MM.1S (cell line): ENCODE measurements at regions not wholly inside any gene's neighbourhood (a gene's known extent, or its start where the extent isn't known, plus 50 kb on each side); places are given as distances from the start of the nearest gene placed in this dataset.

Experiments used
- DNase-seq: peaks from one replicate; pipeline ENCODE4 v3.0.0-alpha.2; 2015
- H2AFZ ChIP-seq: fragments of 300-600 bp; sonication (generic); 2 replicates; pipeline ENCODE4 v1.6.0; 2016; ENCODE audit warnings: antibody characterized with exemption, low read length
- H3F3A ChIP-seq: fragments of 300-600 bp; sonication (generic); 2 replicates; pipeline ENCODE4 v1.6.1; 2016; ENCODE audit warnings: mild to moderate bottlenecking, antibody characterized with exemption, low read length, moderate library complexity, mixed read lengths; ENCODE audit not compliant: insufficient read depth
- H3K27ac ChIP-seq: fragments of 300-600 bp; sonication (generic); 2 replicates; pipeline ENCODE4 v1.5.1; 2016; ENCODE audit warnings: mild to moderate bottlenecking, low read length
- H3K27me3 ChIP-seq: fragments of 300-600 bp; sonication (generic); replicated peaks from 2 replicates; pipeline ENCODE4 v1.6.0; 2016; ENCODE audit warnings: low read length; ENCODE audit not compliant: insufficient read depth
- H3K36me3 ChIP-seq: fragments of 300-600 bp; sonication (generic); replicated peaks from 2 replicates; pipeline ENCODE4 v1.6.1; 2016; ENCODE audit warnings: mild to moderate bottlenecking, low read length, mixed read lengths; ENCODE audit not compliant: insufficient read depth
- H3K4me1 ChIP-seq: fragments of 300-600 bp; sonication (generic); 2 replicates; pipeline ENCODE4 v1.6.1; 2016; ENCODE audit warnings: low read length, mixed read lengths
- H3K4me2 ChIP-seq: fragments of 300-600 bp; sonication (generic); 2 replicates; pipeline ENCODE4 v1.6.0; 2016; ENCODE audit warnings: low read depth, low read length
- H3K4me3 ChIP-seq: fragments of 300-600 bp; sonication (generic); 2 replicates; pipeline ENCODE4 v1.5.1; 2016; ENCODE audit warnings: low read length, mixed read lengths
- H3K79me2 ChIP-seq: fragments of 300-600 bp; sonication (generic); 2 replicates; pipeline ENCODE4 v1.6.1; 2016; ENCODE audit warnings: mixed run types, low read length, mixed read lengths
- H3K9ac ChIP-seq: fragments of 300-600 bp; sonication (generic); 2 replicates; pipeline ENCODE4 v1.6.1; 2016; ENCODE audit warnings: low read length, mixed read lengths
- H3K9me2 ChIP-seq: fragments of 300-600 bp; sonication (generic); replicated peaks from 2 replicates; pipeline ENCODE4 v1.6.1; 2016; ENCODE audit warnings: mild to moderate bottlenecking, low read length, mixed read lengths; ENCODE audit not compliant: insufficient read depth
- H3K9me3 ChIP-seq: fragments of 300-600 bp; sonication (generic); replicated peaks from 2 replicates; pipeline ENCODE4 v1.6.1; 2016; ENCODE audit warnings: mild to moderate bottlenecking, low read length, mixed read lengths; ENCODE audit not compliant: insufficient read depth
- H4K20me1 ChIP-seq: fragments of 300-600 bp; sonication (generic); 2 replicates; pipeline ENCODE4 v1.6.1; 2016; ENCODE audit warnings: mild to moderate bottlenecking, low read length, moderate library complexity, mixed read lengths; ENCODE audit not compliant: insufficient read depth
- EZH2 ChIP-seq: fragments of 300-600 bp; sonication (generic); optimal IDR thresholded peaks from 2 replicates; pipeline ENCODE3; 2017; ENCODE audit warnings: low read depth, mild to moderate bottlenecking, antibody characterized with exemption, low read length, mixed read lengths
- EZH2phosphoT487 ChIP-seq: fragments of 300-600 bp; sonication (generic); IDR thresholded peaks from 2 replicates; pipeline ENCODE4 v1.6.1; 2018; ENCODE audit warnings: antibody characterized with exemption, low read length
- TF ChIP-seq, protein P1 (sequence below): fragments of 300-600 bp; sonication (generic); IDR thresholded peaks from 2 replicates; pipeline ENCODE4 v1.5.1; 2016; ENCODE audit warnings: antibody characterized with exemption, low read length, mixed read lengths

- H3K9ac ChIP-seq, result no peak overlapping the region
- H3K36me3 ChIP-seq, result no peaks in the 10 kb centered on the region
- H3K27ac ChIP-seq, result no peak overlapping the region
- H3K9me2 ChIP-seq, result no peaks in the 10 kb centered on the region
- no peak overlapping the region for H2AFZ ChIP-seq
- H4K20me1 ChIP-seq, result no peaks in the 10 kb centered on the region
- no peak for DNase-seq
- no peaks in the 10 kb centered on the region for H3K4me1 ChIP-seq
- no peaks in the 10 kb centered on the region for H3K9me3 ChIP-seq
- H3K4me2 ChIP-seq, result no peak overlapping the region
- no peaks in the 10 kb centered on the region for H3K27me3 ChIP-seq
- no peak overlapping the region for H3K4me3 ChIP-seq
- H3K79me2 ChIP-seq, result no peaks in the 10 kb centered on the region
- TF ChIP-seq, protein P1, sequence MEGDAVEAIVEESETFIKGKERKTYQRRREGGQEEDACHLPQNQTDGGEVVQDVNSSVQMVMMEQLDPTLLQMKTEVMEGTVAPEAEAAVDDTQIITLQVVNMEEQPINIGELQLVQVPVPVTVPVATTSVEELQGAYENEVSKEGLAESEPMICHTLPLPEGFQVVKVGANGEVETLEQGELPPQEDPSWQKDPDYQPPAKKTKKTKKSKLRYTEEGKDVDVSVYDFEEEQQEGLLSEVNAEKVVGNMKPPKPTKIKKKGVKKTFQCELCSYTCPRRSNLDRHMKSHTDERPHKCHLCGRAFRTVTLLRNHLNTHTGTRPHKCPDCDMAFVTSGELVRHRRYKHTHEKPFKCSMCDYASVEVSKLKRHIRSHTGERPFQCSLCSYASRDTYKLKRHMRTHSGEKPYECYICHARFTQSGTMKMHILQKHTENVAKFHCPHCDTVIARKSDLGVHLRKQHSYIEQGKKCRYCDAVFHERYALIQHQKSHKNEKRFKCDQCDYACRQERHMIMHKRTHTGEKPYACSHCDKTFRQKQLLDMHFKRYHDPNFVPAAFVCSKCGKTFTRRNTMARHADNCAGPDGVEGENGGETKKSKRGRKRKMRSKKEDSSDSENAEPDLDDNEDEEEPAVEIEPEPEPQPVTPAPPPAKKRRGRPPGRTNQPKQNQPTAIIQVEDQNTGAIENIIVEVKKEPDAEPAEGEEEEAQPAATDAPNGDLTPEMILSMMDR, result no peak
- TF ChIP-seq EZH2phosphoT487, result no peak
- TF ChIP-seq EZH2, result no peak
- H3F3A ChIP-seq, result no peaks in the 10 kb centered on the region
Observed at GRCh38 chr6:166877906-166878305, 78.4 kb downstream of the RNASET2 start.

DNA sequence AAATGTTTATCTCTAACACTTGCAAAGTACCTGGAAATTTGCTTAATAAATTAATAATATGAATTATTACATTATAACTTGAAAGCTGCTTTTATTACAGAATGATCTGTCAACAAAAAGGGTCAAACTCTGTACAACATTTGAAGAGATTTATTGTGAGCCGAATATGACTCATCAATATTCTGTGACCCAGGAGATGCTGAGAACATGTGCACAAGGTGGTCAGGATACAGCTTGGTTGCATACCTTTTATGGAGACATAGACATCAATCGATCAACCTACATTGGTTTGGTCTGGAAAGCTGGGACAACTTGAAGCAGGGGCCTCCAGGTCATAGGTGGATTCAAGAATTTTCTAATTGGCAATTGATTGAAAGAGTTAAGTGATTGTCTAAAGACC, 79.0 kb downstream of the RNASET2 start:
- H3K36me3 ChIP-seq, result no peaks in the 10 kb centered on the region
- no peaks in the 10 kb centered on the region for H3K27me3 ChIP-seq
- no peaks in the 10 kb centered on the region for H3K4me1 ChIP-seq
- TF ChIP-seq EZH2 (no peak), EZH2phosphoT487 (no peak)
- TF ChIP-seq, protein P1, result no peak
- no peaks in the 10 kb centered on the region for H4K20me1 ChIP-seq
- H3F3A ChIP-seq, result no peaks in the 10 kb centered on the region
- H3K4me2 ChIP-seq, result no peak overlapping the region
- no peak for DNase-seq
- no peak overlapping the region for H3K4me3 ChIP-seq
- H3K9ac ChIP-seq, result no peak overlapping the region
- H3K9me3 ChIP-seq, result no peaks in the 10 kb centered on the region
- H2AFZ ChIP-seq, result no peak overlapping the region
- no peaks in the 10 kb centered on the region for H3K79me2 ChIP-seq
- no peak overlapping the region for H3K27ac ChIP-seq
- no peaks in the 10 kb centered on the region for H3K9me2 ChIP-seq

DNA sequence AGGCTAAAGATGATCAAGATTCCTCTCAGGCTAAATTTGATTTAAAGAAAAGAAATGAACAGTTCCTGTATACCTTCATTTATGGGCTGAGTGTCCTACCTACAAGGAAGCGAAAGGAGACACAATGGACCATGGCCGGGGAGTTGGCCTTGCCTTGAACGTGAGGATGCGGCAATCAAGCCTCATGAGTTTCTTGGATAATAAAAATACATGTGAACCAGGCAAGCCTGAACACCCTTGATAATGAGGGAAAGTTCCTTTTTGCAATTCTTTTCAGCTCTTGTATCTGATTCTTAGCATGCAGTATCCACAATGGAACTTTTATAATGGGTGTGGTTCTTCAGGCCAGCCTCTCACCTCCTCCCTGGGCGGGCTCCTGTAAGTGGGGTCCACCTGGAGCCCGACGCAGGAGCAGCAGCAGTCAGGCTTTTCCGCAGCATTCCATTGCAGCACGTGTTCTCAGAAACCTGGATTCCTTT, 83.8 kb downstream of the RNASET2 start:
- DNase-seq, result no peak
- H3K36me3 ChIP-seq, result no peaks in the 10 kb centered on the region
- no peak overlapping the region for H3K9ac ChIP-seq
- H2AFZ ChIP-seq, result no peak overlapping the region
- TF ChIP-seq EZH2, result no peak
- no peak for TF ChIP-seq EZH2phosphoT487
- TF ChIP-seq, protein P1, result no peak
- no peaks in the 10 kb centered on the region for H3K79me2 ChIP-seq
- no peaks in the 10 kb centered on the region for H3K9me2 ChIP-seq
- no peak overlapping the region for H3K27ac ChIP-seq
- no peaks in the 10 kb centered on the region for H3K27me3 ChIP-seq
- H3K9me3 ChIP-seq, result no peaks in the 10 kb centered on the region
- H3F3A ChIP-seq, result no peaks in the 10 kb centered on the region
- H4K20me1 ChIP-seq, result no peaks in the 10 kb centered on the region
- no peak overlapping the region for H3K4me3 ChIP-seq
- H3K4me1 ChIP-seq, result no peaks in the 10 kb centered on the region
- H3K4me2 ChIP-seq, result no peak overlapping the region
